Glutamatergic neuron (in vitro differentiated cells): ENCODE measurements at regions not wholly inside any gene's neighbourhood (a gene's known extent, or its start where the extent isn't known, plus 50 kb on each side); places are given as distances from the start of the nearest gene placed in this dataset.

Experiments used
- DNase-seq: peaks from one replicate; pipeline ENCODE4 v3.0.0; 2022
- H3K27ac Mint-ChIP-seq: one replicate; pipeline ENCODE4 v1.8.0; 2020; ENCODE audit warnings: mild to moderate bottlenecking, mixed read lengths, inconsistent platforms; ENCODE audit not compliant: unreplicated experiment
- H3K27me3 Mint-ChIP-seq: one replicate; pipeline ENCODE4 v1.8.0; 2020; ENCODE audit warnings: mild to moderate bottlenecking, moderate library complexity, mixed read lengths, inconsistent platforms; ENCODE audit not compliant: unreplicated experiment
- H3K36me3 Mint-ChIP-seq: one replicate; pipeline ENCODE4 v1.8.0; 2020; ENCODE audit warnings: mild to moderate bottlenecking, mixed read lengths, inconsistent platforms; ENCODE audit not compliant: unreplicated experiment
- H3K4me1 Mint-ChIP-seq: one replicate; pipeline ENCODE4 v1.8.0; 2020; ENCODE audit warnings: mild to moderate bottlenecking, low read depth, mixed read lengths, inconsistent platforms; ENCODE audit not compliant: unreplicated experiment
- H3K4me3 Mint-ChIP-seq: one replicate; pipeline ENCODE4 v1.8.0; 2020; ENCODE audit warnings: mild to moderate bottlenecking, mixed read lengths, inconsistent platforms; ENCODE audit not compliant: unreplicated experiment
- H3K9me3 Mint-ChIP-seq: one replicate; pipeline ENCODE4 v1.8.0; 2020; ENCODE audit warnings: mild to moderate bottlenecking, moderate library complexity, mixed read lengths, inconsistent platforms; ENCODE audit not compliant: unreplicated experiment
- TF ChIP-seq, protein P1 (sequence below): fragments of 200-600 bp; sonication (generic); IDR thresholded peaks from one replicate; pipeline ENCODE4 v1.5.0; 2021; ENCODE audit not compliant: partially characterized antibody, unreplicated experiment

- peaks cover 5% of the 10 kb centered on the region for H3K27me3 Mint-ChIP-seq
- H3K4me3 Mint-ChIP-seq, result no peak overlapping the region
- H3K4me1 Mint-ChIP-seq, result peaks cover 2% of the 10 kb centered on the region
- TF ChIP-seq, protein P1, sequence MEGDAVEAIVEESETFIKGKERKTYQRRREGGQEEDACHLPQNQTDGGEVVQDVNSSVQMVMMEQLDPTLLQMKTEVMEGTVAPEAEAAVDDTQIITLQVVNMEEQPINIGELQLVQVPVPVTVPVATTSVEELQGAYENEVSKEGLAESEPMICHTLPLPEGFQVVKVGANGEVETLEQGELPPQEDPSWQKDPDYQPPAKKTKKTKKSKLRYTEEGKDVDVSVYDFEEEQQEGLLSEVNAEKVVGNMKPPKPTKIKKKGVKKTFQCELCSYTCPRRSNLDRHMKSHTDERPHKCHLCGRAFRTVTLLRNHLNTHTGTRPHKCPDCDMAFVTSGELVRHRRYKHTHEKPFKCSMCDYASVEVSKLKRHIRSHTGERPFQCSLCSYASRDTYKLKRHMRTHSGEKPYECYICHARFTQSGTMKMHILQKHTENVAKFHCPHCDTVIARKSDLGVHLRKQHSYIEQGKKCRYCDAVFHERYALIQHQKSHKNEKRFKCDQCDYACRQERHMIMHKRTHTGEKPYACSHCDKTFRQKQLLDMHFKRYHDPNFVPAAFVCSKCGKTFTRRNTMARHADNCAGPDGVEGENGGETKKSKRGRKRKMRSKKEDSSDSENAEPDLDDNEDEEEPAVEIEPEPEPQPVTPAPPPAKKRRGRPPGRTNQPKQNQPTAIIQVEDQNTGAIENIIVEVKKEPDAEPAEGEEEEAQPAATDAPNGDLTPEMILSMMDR, result no peak
- H3K9me3 Mint-ChIP-seq, result peaks cover 7% of the 10 kb centered on the region
- no peak overlapping the region for H3K27ac Mint-ChIP-seq
- H3K36me3 Mint-ChIP-seq, result peaks cover 7% of the 10 kb centered on the region
- no peak for DNase-seq
These were observed 150.6 kb upstream of the SPACA7 start for GRCh38 chr13:112225429-112226090.

- DNase-seq, result no peak
- Mint-ChIP-seq H3K4me3 (no peak overlapping the region), H3K4me1 (no peaks in the 10 kb centered on the region), H3K27ac (no peak overlapping the region), H3K36me3 (peaks cover 7% of the 10 kb centered on the region), H3K9me3 (peaks cover 5% of the 10 kb centered on the region), H3K27me3 (peaks cover 2% of the 10 kb centered on the region)
- TF ChIP-seq, protein P1, result no peak
These were observed 149.7 kb upstream of the SPACA7 start for GRCh38 chr13:112226320-112227002.

DNA sequence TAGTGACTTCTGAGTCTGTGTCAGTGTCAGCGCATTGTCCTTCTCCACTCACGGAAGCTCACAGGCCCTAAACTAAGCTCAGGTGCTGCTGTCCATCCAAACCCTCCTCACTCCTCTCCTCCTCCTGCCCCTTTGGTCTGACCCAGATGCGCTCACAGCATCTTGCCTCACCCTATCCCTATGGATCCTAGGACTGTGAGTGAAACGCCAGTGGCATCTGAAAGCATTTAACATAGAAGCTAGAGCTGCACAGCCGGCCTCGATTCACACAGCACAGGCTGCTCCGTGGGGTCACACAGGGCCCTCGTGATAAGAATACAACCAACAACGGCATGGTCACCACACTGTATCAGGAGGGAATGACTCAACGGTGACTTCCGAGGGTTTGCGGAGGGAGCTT, 149.1 kb upstream of the SPACA7 start:
- no peak for DNase-seq
- TF ChIP-seq, protein P1, result no peak
- Mint-ChIP-seq H3K36me3 (peaks cover 7% of the 10 kb centered on the region), H3K4me1 (no peaks in the 10 kb centered on the region), H3K4me3 (no peak overlapping the region), H3K27ac (no peak overlapping the region), H3K27me3 (peaks cover 2% of the 10 kb centered on the region), H3K9me3 (peaks cover 5% of the 10 kb centered on the region)

DNA sequence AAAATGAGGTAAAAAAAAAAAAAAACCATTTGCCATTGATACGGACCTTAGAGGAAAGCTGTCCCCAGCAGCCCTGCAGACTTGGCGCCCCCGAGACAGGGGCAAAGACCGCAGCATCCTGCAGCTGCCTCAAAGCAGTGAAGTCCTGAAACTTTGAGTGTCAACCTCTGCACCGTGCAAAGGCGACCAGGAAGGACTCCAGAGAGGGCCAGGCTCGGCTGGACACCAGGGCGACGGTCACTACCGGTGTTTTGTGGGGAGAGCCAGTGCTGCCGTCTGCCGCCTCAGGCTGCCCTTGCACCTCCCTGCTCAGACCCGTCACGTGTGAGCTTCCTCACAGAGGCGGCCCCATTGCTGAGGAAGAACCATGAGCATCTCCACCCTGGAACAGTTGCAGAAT, 146.7 kb upstream of the SPACA7 start:
- Mint-ChIP-seq H3K27me3 (peaks cover 3% of the 10 kb centered on the region), H3K4me3 (no peak overlapping the region), H3K36me3 (peaks cover 7% of the 10 kb centered on the region), H3K27ac (no peak overlapping the region), H3K9me3 (peaks cover 6% of the 10 kb centered on the region), H3K4me1 (no peaks in the 10 kb centered on the region)
- no peak for DNase-seq
- TF ChIP-seq, protein P1, result no peak

DNA sequence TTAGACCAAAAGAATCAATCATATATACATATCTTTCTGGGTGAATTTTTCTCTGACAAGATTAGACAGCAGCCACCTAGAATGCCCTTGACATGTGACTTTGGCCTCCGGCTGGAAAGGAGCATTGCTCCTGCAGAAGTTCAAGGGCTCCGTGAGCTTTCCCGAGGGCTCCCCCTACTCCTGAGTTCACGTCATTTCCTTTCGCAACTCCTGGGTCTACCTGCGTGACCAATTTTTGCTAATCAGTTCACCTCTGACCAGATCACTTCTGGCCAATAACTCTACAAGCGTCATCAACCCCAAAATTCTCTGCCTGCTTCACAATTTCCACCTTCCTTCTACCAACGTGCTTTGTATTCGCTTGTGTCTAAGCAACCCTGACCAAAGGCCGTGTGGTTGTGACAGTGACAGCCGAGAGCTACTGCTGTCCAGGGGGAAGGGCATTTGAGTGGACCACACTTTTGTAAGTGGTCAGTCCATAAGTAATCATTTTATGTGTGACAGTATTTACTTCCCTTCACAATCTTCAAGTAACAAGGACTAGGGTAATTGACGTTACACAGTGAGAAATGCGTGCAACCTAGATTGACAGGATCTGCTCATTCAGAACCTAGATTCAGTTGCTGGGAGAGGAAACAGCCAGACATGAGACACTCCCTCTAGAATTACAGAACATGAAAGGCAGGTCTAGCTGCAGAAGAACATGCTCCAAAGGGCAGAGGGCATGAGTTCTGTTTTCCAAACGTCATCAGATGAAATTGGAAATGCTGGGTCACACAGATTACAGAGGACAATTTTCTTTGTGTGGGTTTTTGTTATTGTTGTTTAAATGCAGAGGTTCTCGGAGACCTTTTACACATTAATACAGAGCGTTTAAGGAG, 145.9 kb upstream of the SPACA7 start:
- TF ChIP-seq, protein P1, result no peak
- H3K4me3 Mint-ChIP-seq, result no peak overlapping the region
- no peak overlapping the region for H3K27ac Mint-ChIP-seq

More for the DNA sequence above, 145.9 kb upstream of the SPACA7 start:
- no peak for DNase-seq
- Mint-ChIP-seq H3K9me3 (peaks cover 4% of the 10 kb centered on the region), H3K4me1 (no peaks in the 10 kb centered on the region), H3K36me3 (peaks cover 12% of the 10 kb centered on the region), H3K27me3 (peaks cover 4% of the 10 kb centered on the region)
